ENCODE measurements at regions not wholly inside any gene's neighbourhood (a gene's known extent, or its start where the extent isn't known, plus 50 kb on each side); places are given as distances from the start of the nearest gene placed in this dataset.

DNA sequence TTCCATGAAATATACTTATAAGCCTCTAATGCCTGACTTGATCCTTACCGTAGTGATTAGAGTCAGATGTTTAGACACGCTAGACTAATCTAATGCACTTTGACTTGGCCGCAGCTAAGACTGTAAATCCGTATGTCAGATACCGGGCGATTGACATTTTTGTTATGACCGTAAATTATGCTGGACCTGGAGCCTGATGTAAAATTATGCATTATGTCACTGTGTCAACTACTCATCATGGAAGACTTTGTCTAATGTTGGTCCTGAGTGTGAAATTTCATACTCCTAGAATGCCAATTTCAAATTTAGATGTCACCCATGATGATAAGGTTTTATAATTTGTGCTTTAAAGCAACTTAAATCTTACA lies 123.6 kb upstream of the LIMCH1 start:
- no peak overlapping the region for H3K27ac ChIP-seq
- H3K4me3 ChIP-seq = no peak overlapping the region
- no peaks in the 10 kb centered on the region for H3K9me2 ChIP-seq (replicated peaks; ENCODE audit: insufficient read depth)
- no peaks in the 10 kb centered on the region for H3K9me3 ChIP-seq (ENCODE audit: low read depth)
- no peaks in the 10 kb centered on the region for H4K20me1 ChIP-seq (ENCODE audit: insufficient read depth, poor library complexity, severe bottlenecking)
- TF ChIP-seq, protein P1, sequence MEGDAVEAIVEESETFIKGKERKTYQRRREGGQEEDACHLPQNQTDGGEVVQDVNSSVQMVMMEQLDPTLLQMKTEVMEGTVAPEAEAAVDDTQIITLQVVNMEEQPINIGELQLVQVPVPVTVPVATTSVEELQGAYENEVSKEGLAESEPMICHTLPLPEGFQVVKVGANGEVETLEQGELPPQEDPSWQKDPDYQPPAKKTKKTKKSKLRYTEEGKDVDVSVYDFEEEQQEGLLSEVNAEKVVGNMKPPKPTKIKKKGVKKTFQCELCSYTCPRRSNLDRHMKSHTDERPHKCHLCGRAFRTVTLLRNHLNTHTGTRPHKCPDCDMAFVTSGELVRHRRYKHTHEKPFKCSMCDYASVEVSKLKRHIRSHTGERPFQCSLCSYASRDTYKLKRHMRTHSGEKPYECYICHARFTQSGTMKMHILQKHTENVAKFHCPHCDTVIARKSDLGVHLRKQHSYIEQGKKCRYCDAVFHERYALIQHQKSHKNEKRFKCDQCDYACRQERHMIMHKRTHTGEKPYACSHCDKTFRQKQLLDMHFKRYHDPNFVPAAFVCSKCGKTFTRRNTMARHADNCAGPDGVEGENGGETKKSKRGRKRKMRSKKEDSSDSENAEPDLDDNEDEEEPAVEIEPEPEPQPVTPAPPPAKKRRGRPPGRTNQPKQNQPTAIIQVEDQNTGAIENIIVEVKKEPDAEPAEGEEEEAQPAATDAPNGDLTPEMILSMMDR (IDR thresholded peaks at IDR 0.05; ENCODE audit: poor library complexity) = no peak
- TF ChIP-seq EZH2phosphoT487 (IDR thresholded peaks at IDR 0.05; ENCODE audit: low read depth, severe bottlenecking, unreplicated experiment) (no peak), EZH2 (IDR thresholded peaks at IDR 0.05; ENCODE audit: borderline replicate concordance) (no peak)
- H3K36me3 ChIP-seq (replicated peaks; ENCODE audit: insufficient read depth, low read depth) = no peaks in the 10 kb centered on the region
- no peak overlapping the region for H2AFZ ChIP-seq
- 27% methylated on average over 7 of the region's 7 CpGs for WGBS (ENCODE audit: low lambda C conversion rate, missing lambda C conversion rate)
- H3K79me2 ChIP-seq = no peaks in the 10 kb centered on the region
- H3K4me1 ChIP-seq (ENCODE audit: insufficient read depth) = no peaks in the 10 kb centered on the region
- H3K4me2 ChIP-seq = no peak overlapping the region
- no peaks in the 10 kb centered on the region for H3K27me3 ChIP-seq
- no peak for DNase-seq (ENCODE audit: low spot score)

DNA sequence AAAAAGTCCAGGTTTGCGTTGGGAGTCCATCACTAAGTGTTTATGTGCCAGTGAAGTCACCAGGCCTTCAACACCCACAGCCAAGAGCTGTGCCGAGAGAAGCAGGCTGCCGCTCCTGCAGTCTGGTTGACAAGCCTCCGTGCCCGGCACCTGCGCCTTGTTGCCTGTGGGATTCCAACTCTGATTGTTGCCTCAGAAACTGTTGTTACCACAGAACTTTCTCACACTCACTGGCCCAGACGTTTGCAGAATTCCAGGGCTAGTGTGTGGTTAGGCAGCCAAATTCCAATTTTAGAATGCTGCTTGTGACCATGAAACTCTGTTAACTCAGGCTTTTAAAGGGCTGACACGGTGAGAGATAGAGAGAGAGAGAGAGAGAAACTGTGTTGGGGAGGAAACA lies 119.5 kb upstream of the LIMCH1 start:
- no peak for DNase-seq (ENCODE audit: low spot score)
- Histone ChIP-seq H3K4me1 (ENCODE audit: insufficient read depth) (no peaks in the 10 kb centered on the region), H3K9me3 (ENCODE audit: low read depth) (no peaks in the 10 kb centered on the region), H3K27me3 (no peaks in the 10 kb centered on the region), H3K27ac (no peak overlapping the region), H3K4me2 (no peak overlapping the region), H3K9me2 (replicated peaks; ENCODE audit: insufficient read depth) (no peaks in the 10 kb centered on the region), H3K4me3 (no peak overlapping the region), H3K36me3 (replicated peaks; ENCODE audit: insufficient read depth, low read depth) (no peaks in the 10 kb centered on the region), H2AFZ (no peak overlapping the region), H4K20me1 (ENCODE audit: insufficient read depth, poor library complexity, severe bottlenecking) (no peaks in the 10 kb centered on the region), H3K79me2 (no peaks in the 10 kb centered on the region)
- 51% methylated on average over 8 of the region's 8 CpGs for WGBS (ENCODE audit: low lambda C conversion rate, missing lambda C conversion rate)
- no peak for TF ChIP-seq EZH2 (IDR thresholded peaks at IDR 0.05; ENCODE audit: borderline replicate concordance)
- TF ChIP-seq, protein P1 (IDR thresholded peaks at IDR 0.05; ENCODE audit: poor library complexity) = no peak

DNA sequence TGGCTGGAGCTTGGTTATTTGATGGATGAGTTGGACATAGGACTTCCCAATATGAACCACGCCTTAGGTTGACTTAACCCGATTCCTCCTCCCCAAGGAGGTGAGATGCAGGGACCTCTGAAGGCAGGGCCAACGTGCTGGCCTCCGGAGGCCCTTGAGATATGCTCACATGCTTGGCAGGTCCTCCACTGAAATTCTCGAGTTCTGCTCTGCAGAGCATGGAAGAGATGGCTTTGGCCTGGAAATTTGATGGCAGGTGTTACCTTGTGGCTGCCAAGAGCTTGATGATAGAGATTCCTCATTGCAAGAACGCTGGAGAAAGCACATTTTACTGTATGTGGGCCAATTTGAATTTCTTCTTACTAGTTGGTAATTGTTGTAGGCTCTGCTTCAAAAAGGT lies 117.4 kb upstream of the LIMCH1 start:
- WGBS (ENCODE audit: low lambda C conversion rate, missing lambda C conversion rate) = 92% methylated on average over 6 of the region's 6 CpGs
- Histone ChIP-seq H3K27me3 (no peaks in the 10 kb centered on the region), H3K4me1 (ENCODE audit: insufficient read depth) (no peaks in the 10 kb centered on the region), H3K27ac (no peak overlapping the region), H3K79me2 (no peaks in the 10 kb centered on the region), H4K20me1 (ENCODE audit: insufficient read depth, poor library complexity, severe bottlenecking) (no peaks in the 10 kb centered on the region), H3K9me3 (ENCODE audit: low read depth) (no peaks in the 10 kb centered on the region), H3K4me3 (no peak overlapping the region), H3K36me3 (replicated peaks; ENCODE audit: insufficient read depth, low read depth) (no peaks in the 10 kb centered on the region), H3K9me2 (replicated peaks; ENCODE audit: insufficient read depth) (no peaks in the 10 kb centered on the region), H2AFZ (no peak overlapping the region), H3K4me2 (no peak overlapping the region)
- no peak for DNase-seq (ENCODE audit: low spot score)
- TF ChIP-seq EZH2phosphoT487 (IDR thresholded peaks at IDR 0.05; ENCODE audit: low read depth, severe bottlenecking, unreplicated experiment) (no peak), EZH2 (IDR thresholded peaks at IDR 0.05; ENCODE audit: borderline replicate concordance) (no peak)
- TF ChIP-seq, protein P1 (IDR thresholded peaks at IDR 0.05; ENCODE audit: poor library complexity) = no peak

DNA sequence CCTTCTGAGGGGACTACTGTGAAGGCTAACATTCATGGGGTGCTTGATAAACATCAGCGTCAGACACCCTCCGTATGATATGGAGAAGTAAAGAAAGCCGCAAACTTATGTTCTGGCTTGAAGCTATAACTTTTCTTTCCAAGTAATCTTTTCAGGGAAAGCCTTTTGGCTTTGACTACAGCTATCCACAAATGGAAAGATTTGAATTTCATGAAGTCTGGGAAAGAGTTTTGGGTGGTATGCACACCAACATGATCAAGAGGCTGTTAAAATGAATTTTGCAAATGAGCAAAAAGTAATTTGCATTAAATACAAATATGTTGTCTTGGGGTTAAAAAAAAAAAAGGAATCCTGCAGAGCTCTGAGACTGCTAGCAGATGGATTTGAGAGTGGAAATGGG lies 114.8 kb upstream of the LIMCH1 start:
- Histone ChIP-seq H2AFZ (no peak overlapping the region), H3K27ac (no peak overlapping the region), H4K20me1 (ENCODE audit: insufficient read depth, poor library complexity, severe bottlenecking) (no peaks in the 10 kb centered on the region), H3K27me3 (no peaks in the 10 kb centered on the region), H3K4me3 (no peak overlapping the region), H3K36me3 (replicated peaks; ENCODE audit: insufficient read depth, low read depth) (no peaks in the 10 kb centered on the region), H3K4me2 (no peak overlapping the region), H3K4me1 (ENCODE audit: insufficient read depth) (peaks cover 15% of the 10 kb centered on the region), H3K79me2 (no peaks in the 10 kb centered on the region), H3K9me2 (replicated peaks; ENCODE audit: insufficient read depth) (no peaks in the 10 kb centered on the region), H3K9me3 (ENCODE audit: low read depth) (no peaks in the 10 kb centered on the region)
- no peak for DNase-seq (ENCODE audit: low spot score)
- no peak for TF ChIP-seq EZH2phosphoT487 (IDR thresholded peaks at IDR 0.05; ENCODE audit: low read depth, severe bottlenecking, unreplicated experiment)
- TF ChIP-seq, protein P1 (IDR thresholded peaks at IDR 0.05; ENCODE audit: poor library complexity) = no peak
- TF ChIP-seq EZH2 (IDR thresholded peaks at IDR 0.05; ENCODE audit: borderline replicate concordance) = no peak
- 85% methylated on average over 3 of the region's 3 CpGs for WGBS (ENCODE audit: low lambda C conversion rate, missing lambda C conversion rate)
